Stimulated activated CD4-positive, alpha-beta T cell treated with anti-CD3 and anti-CD28 coated beads, Interleukin-12 subunit alpha, Interleukin-12 subunit beta, amount 100 ng/mL, for 48 hours (primary cell): ENCODE measurements at regions not wholly inside any gene's neighbourhood (a gene's known extent, or its start where the extent isn't known, plus 50 kb on each side); places are given as distances from the start of the nearest gene placed in this dataset.

Source experiments
- DNase-seq, 3 donors: peaks; one replicate each; pipeline ENCODE4 v3.0.0-alpha.2; 2020; ENCODE audit warnings: low read depth in 2 of 3, low spot score in 1 of 3

- no peak for DNase-seq
Measured at GRCh38 chr2:12334412-12334966, 382.2 kb upstream of the TRIB2 start.

GRCh38 chr2:12335131-12335530, 381.6 kb upstream of the TRIB2 start:
- no peak for DNase-seq

GRCh38 chr2:12335995-12336394, 380.7 kb upstream of the TRIB2 start:
- no peak for DNase-seq

GRCh38 chr2:12338946-12339697, 377.6 kb upstream of the TRIB2 start:
- no peak for DNase-seq

- DNase-seq: no peak
Measured at GRCh38 chr2:12340164-12340563, 376.6 kb upstream of the TRIB2 start.

- no peak for DNase-seq
Measured at GRCh38 chr2:12341215-12341614, 375.5 kb upstream of the TRIB2 start.

- DNase-seq: no peak
Measured at GRCh38 chr2:12341920-12342319, 374.8 kb upstream of the TRIB2 start.

- DNase-seq: no peak
Measured at GRCh38 chr2:12343141-12343540, 373.6 kb upstream of the TRIB2 start.

GRCh38 chr2:12347066-12347493, 369.7 kb upstream of the TRIB2 start:
- DNase-seq: no peak

GRCh38 chr2:12348216-12348615, 368.5 kb upstream of the TRIB2 start:
- no peak for DNase-seq

GRCh38 chr2:12350821-12351220, 365.9 kb upstream of the TRIB2 start:
- DNase-seq: no peak

- no peak for DNase-seq
Measured at GRCh38 chr2:12352889-12353288, 363.8 kb upstream of the TRIB2 start.

- no peak for DNase-seq
Measured at GRCh38 chr2:12361506-12361905, 355.2 kb upstream of the TRIB2 start.

GRCh38 chr2:12363138-12363537, 353.6 kb upstream of the TRIB2 start:
- DNase-seq: no peak

GRCh38 chr2:12363569-12363968, 353.2 kb upstream of the TRIB2 start:
- DNase-seq: no peak

GRCh38 chr2:12369566-12369965, 347.2 kb upstream of the TRIB2 start:
- no peak for DNase-seq

- no peak for DNase-seq
Measured at GRCh38 chr2:12376025-12376424, 340.7 kb upstream of the TRIB2 start.

- DNase-seq: no peak
Measured at GRCh38 chr2:12379143-12379542, 337.6 kb upstream of the TRIB2 start.

GRCh38 chr2:12381543-12382325, 335.0 kb upstream of the TRIB2 start:
- no peak for DNase-seq

GRCh38 chr2:12382366-12382765, 334.4 kb upstream of the TRIB2 start:
- no peak for DNase-seq

GRCh38 chr2:12389344-12390045, 327.2 kb upstream of the TRIB2 start:
- DNase-seq: no peak

GRCh38 chr2:12391116-12391515, 325.6 kb upstream of the TRIB2 start:
- DNase-seq: no peak
